ENCODE measurements at regions not wholly inside any gene's neighbourhood (a gene's known extent, or its start where the extent isn't known, plus 50 kb on each side); places are given as distances from the start of the nearest gene placed in this dataset.
A peak's percentile ranks its signal among the peaks of the same experiment; 100 is the strongest.

DNA sequence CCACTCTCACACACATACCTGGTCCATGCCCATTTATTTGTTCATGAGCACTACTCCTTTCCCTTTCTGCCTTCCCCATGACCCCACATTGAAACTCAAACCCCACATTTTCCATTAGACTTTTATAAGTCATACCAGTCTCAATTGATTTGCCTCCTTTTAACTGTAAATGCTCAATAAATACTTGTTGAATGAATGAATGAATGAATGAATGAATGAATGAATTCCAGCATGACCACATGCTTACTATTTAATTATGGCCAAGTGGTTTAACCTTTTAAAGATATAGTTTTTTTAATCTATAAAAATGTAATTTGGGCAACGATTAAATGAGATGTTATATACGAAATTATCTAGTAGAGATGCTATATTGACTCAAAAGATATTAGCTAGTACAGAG, 54.1 kb upstream of the GRAMD2B start:
- TF ChIP-seq CTCF (IDR thresholded peaks at IDR 0.05; ENCODE audit: insufficient read depth, low read length, poor library complexity, severe bottlenecking), result no peak
- DNase-seq (ENCODE audit: low read depth), result no peak
- H3K4me3 ChIP-seq (ENCODE audit: low read depth, low read length), result no peak overlapping the region
- H3K36me3 ChIP-seq (ENCODE audit: control insufficient read depth, insufficient read depth, low read length), result no peaks in the 10 kb centered on the region
- no peaks in the 10 kb centered on the region for H3K27me3 ChIP-seq (ENCODE audit: control insufficient read depth, insufficient read depth, low read length)

DNA sequence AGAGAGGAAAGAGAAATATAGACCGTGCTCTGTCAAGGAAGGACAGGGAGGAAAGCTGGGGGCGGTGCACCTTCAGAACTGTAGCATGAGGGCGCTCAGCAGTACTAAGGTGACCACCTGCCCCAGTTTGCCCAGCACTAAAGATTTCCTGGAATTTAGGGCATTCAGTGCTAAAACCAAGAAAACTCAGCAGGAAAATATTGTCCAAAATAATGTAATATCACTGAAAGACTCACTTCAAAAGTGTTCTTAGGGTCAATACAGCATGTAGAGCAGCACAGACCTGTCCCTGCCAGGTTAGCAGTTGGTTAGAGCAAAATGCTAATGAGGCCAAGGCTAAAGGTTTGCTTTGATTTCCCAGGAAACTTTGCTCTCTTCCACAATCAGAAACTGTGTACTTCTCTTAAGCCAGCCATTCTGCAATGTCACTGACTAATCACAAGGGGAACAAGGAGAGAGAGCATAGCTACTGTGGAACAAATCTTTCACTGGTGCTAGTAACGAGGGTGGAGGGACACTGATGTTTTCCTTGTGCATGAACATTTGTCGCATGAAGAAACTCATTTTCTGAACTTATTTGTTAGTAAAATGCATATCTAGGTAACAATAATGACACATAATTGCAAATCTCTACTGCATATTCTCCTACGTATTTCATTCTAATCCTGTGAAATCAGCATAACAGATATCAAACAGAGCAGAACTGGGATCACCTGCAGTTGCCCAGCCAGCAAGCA, 53.0 kb upstream of the GRAMD2B start:
- no peak for DNase-seq (ENCODE audit: low read depth)
- Histone ChIP-seq H3K27me3 (ENCODE audit: control insufficient read depth, insufficient read depth, low read length) (no peaks in the 10 kb centered on the region), H3K36me3 (ENCODE audit: control insufficient read depth, insufficient read depth, low read length) (no peaks in the 10 kb centered on the region), H3K4me3 (ENCODE audit: low read depth, low read length) (no peak overlapping the region)
- TF ChIP-seq CTCF (IDR thresholded peaks at IDR 0.05; ENCODE audit: insufficient read depth, low read length, poor library complexity, severe bottlenecking), result no peak

DNA sequence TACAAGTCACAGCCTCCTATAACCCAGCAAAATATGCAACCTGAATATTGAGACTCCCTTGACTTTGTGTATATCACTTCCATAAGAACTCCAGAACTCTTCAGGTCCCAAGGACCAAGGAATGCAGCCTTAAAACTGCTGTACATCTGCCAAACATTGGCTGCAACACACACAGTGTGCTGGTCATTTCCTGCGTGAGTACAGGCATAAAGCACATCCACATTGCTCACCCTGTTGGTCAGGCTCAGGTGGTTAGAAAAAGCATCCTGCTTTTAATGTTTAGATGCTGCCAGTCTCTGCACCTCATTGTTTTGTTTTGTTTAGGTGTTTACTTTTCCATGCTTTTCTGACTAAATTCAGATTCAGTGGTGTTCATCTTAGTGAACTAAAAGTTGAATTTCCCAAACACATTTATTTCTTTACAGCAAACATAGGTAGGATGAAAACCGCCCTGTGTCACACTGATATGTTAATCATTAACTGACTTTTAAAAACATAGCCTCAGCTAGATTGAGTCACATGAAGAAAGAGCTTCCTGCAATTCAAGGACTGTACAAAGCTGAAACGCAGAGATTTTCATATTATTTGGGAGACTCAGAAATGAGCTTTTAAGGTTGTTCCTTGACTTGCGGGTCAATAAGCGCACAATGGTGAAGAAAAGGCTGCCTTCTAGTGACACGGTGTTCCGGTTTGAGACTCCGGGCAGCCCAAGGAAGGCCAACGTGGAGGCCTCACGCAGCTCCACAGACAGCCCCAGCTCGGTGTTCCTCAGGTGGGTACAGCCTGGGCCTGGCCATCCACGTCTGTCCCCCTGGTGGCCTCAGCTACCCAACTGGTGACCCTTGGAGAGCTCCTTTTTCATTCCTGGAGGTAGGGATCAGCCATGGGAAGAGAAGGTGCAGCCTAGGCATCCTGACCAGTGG, 52.2 kb upstream of the GRAMD2B start:
- peak overlapping the region; percentile 50 for H3K4me3 ChIP-seq (ENCODE audit: low read depth, low read length)

GRCh38 chr5:126373375-126374108, 49.7 kb upstream of the GRAMD2B start:
- H3K27me3 ChIP-seq (ENCODE audit: control insufficient read depth, insufficient read depth, low read length), result no peaks in the 10 kb centered on the region
- no peak for TF ChIP-seq CTCF (IDR thresholded peaks at IDR 0.05; ENCODE audit: insufficient read depth, low read length, poor library complexity, severe bottlenecking)
- H3K36me3 ChIP-seq (ENCODE audit: control insufficient read depth, insufficient read depth, low read length), result no peaks in the 10 kb centered on the region
- peak overlapping the region; percentile 6 for H3K4me3 ChIP-seq (ENCODE audit: low read depth, low read length)
- no peak for DNase-seq (ENCODE audit: low read depth)

More for the DNA sequence above, 52.2 kb upstream of the GRAMD2B start:
- H3K36me3 ChIP-seq (ENCODE audit: control insufficient read depth, insufficient read depth, low read length), result no peaks in the 10 kb centered on the region
- TF ChIP-seq CTCF (IDR thresholded peaks at IDR 0.05; ENCODE audit: insufficient read depth, low read length, poor library complexity, severe bottlenecking), result peak; percentile 23
- DNase-seq (ENCODE audit: low read depth), result peak; percentile 75
- no peaks in the 10 kb centered on the region for H3K27me3 ChIP-seq (ENCODE audit: control insufficient read depth, insufficient read depth, low read length)

Data from kidney epithelial cell (primary cell).